Tibial nerve (tissue), 4 donors: ENCODE measurements at regions not wholly inside any gene's neighbourhood (a gene's known extent, or its start where the extent isn't known, plus 50 kb on each side); places are given as distances from the start of the nearest gene placed in this dataset.

Experiments used
- DNase-seq, 2 donors: peaks; one replicate each; pipeline ENCODE4 v3.0.0-alpha.2; 2019; ENCODE audit warnings: low spot score in 2 of 2
- H3K27ac ChIP-seq, 4 donors: fragments of 200-600 bp; sonication (generic) in 3 of 4; one replicate each; pipeline ENCODE4 v1.5.1; 2017 to 2019; ENCODE audit warnings: mild to moderate bottlenecking in 1 of 4
- H3K27me3 ChIP-seq, 2 donors: fragments of 200-600 bp; sonication (generic) in 1 of 2; one replicate each; pipeline versions ENCODE4 v1.5.1 to v1.6.0; 2017 to 2019
- H3K36me3 ChIP-seq, 3 donors: fragments of 200-600 bp; sonication (generic); one replicate each; pipeline ENCODE4 v1.5.1; 2018 to 2019
- H3K4me1 ChIP-seq, 4 donors: fragments of 200-600 bp; sonication (generic) in 3 of 4; one replicate each; pipeline ENCODE4 v1.5.1; 2017 to 2019
- H3K4me3 ChIP-seq, 4 donors: fragments of 200-600 bp; sonication (generic) in 3 of 4; one replicate each; pipeline ENCODE4 v1.5.1; 2017 to 2019; ENCODE audit warnings: mild to moderate bottlenecking in 1 of 4, moderate library complexity in 1 of 4
- H3K9me3 ChIP-seq, 4 donors: fragments of 200-600 bp; sonication (generic) in 3 of 4; one replicate each; pipeline ENCODE4 v1.5.1; 2017 to 2019
- EP300 ChIP-seq, 2 donors: sonication (generic); formaldehyde crosslinking; IDR thresholded peaks; one replicate each; pipeline ENCODE4 v1.6.1; 2017; ENCODE audit warnings: antibody characterized with exemption in 2 of 2, mild to moderate bottlenecking in 1 of 2
- POLR2A ChIP-seq, 2 donors: fragments of 450-650 bp; IDR thresholded peaks; one replicate each; pipeline ENCODE4 v1.6.1; 2017; ENCODE audit warnings: antibody characterized with exemption in 2 of 2, mild to moderate bottlenecking in 2 of 2, moderate library complexity in 2 of 2
- WGBS, 2 donors: methylation state at CpG; one replicate each; pipeline ENCODE4 v1.1.5; 2018; 5-methylcytosine and 5-hydroxymethylcytosine counted together
- TF ChIP-seq, protein P1 (sequence below), 5 experiments: fragments of 200-600 bp in 3 of 5; fragments of 450-650 bp in 2 of 5; sonication (generic) in 3 of 5; IDR thresholded peaks; one replicate each; pipeline ENCODE4 v1.5.1; 2016 to 2019; ENCODE audit warnings: antibody characterized with exemption in 5 of 5, mild to moderate bottlenecking in 3 of 5, moderate library complexity in 2 of 5

GRCh38 chr18:24560511-24560981 lies 100.1 kb downstream of the HRH4 start:
- Histone ChIP-seq H3K27ac (no peak overlapping the region), H3K36me3 (no peaks in the 10 kb centered on the region), H3K4me1 (no peaks in the 10 kb centered on the region), H3K4me3 (no peak overlapping the region), H3K9me3 (no peaks in the 10 kb centered on the region), H3K27me3 (no peaks in the 10 kb centered on the region)
- TF ChIP-seq, protein P1, sequence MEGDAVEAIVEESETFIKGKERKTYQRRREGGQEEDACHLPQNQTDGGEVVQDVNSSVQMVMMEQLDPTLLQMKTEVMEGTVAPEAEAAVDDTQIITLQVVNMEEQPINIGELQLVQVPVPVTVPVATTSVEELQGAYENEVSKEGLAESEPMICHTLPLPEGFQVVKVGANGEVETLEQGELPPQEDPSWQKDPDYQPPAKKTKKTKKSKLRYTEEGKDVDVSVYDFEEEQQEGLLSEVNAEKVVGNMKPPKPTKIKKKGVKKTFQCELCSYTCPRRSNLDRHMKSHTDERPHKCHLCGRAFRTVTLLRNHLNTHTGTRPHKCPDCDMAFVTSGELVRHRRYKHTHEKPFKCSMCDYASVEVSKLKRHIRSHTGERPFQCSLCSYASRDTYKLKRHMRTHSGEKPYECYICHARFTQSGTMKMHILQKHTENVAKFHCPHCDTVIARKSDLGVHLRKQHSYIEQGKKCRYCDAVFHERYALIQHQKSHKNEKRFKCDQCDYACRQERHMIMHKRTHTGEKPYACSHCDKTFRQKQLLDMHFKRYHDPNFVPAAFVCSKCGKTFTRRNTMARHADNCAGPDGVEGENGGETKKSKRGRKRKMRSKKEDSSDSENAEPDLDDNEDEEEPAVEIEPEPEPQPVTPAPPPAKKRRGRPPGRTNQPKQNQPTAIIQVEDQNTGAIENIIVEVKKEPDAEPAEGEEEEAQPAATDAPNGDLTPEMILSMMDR (IDR thresholded peaks at IDR 0.05) = no peak
- TF ChIP-seq EP300 (IDR thresholded peaks at IDR 0.05) (no peak), POLR2A (IDR thresholded peaks at IDR 0.05) (no peak)
- no peak for DNase-seq
- 54 to 62% methylated on average over 7 of the region's 7 CpGs for WGBS, 2 donors

DNA sequence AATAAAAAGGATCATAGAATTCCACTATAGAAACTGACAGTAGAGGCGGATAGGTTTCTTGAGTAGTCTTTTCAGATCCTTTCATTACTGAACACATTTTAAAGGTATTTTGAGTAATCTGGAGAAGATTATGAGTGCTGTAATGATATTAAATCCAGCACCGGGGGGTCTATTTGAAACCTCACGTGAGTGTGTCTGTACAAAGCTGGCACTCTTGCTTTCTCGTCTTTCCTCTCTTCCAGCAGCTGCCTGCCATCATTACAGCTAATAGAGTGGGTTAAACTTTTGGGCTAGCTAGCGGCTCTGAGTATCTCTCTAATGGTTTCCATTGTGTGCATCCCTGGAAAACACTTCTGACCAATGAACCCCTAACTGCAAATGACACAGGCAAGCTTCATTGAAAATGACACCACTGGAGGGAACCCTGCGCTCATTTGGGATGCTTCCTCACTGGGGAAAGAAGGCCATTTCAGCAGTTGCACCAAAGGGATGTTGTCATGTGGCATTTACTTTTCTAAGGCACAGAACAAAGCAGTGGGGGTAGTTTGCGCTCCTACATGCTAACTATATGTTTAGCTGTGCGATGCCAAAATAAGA lies 101.0 kb downstream of the HRH4 start:
- H3K4me3 ChIP-seq = no peak overlapping the region
- no peak for TF ChIP-seq EP300 (IDR thresholded peaks at IDR 0.05)
- TF ChIP-seq, protein P1 (IDR thresholded peaks at IDR 0.05) = no peak
- TF ChIP-seq POLR2A (IDR thresholded peaks at IDR 0.05) = no peak
- no peaks in the 10 kb centered on the region for H3K27me3 ChIP-seq
- no peaks in the 10 kb centered on the region for H3K36me3 ChIP-seq
- no peak overlapping the region for H3K27ac ChIP-seq
- no peaks in the 10 kb centered on the region for H3K9me3 ChIP-seq
- no peaks in the 10 kb centered on the region for H3K4me1 ChIP-seq
- 75 to 78% methylated on average over 8 of the region's 8 CpGs for whole genome bisulfite sequencing, 2 donors
- no peak for DNase-seq

- H3K4me3 ChIP-seq = no peak overlapping the region
- TF ChIP-seq EP300 (IDR thresholded peaks at IDR 0.05) (no peak), POLR2A (IDR thresholded peaks at IDR 0.05) (no peak)
- TF ChIP-seq, protein P1 (IDR thresholded peaks at IDR 0.05) = no peak
- H3K9me3 ChIP-seq = no peaks in the 10 kb centered on the region
- no peak overlapping the region for H3K27ac ChIP-seq
- no peaks in the 10 kb centered on the region for H3K36me3 ChIP-seq
- DNase-seq = no peak
- H3K4me1 ChIP-seq = no peaks in the 10 kb centered on the region
- H3K27me3 ChIP-seq = no peaks in the 10 kb centered on the region
- WGBS, 2 donors = 82 to 94% methylated on average over 3 to 4 of the region's 4 CpGs
Observed at GRCh38 chr18:24567199-24567598, 106.8 kb downstream of the HRH4 start.

DNA sequence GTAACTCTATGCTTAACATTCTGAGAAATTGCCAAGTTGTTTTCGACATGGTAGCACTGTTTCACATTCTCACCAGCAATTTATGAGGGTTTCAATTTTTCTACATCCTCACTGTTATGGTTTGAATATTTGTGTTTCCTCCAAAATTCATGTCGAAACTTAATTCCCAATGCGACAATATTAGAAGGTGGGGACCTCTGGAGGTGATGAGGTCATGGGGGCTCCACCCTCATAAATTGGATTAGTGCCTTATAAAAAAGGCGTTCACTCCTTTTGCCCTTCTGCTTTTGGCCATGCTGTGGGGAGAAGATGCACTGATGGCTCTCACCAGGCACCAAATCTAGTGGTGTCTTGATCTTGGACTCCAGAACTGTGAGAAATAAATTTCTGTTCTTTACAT lies 110.3 kb downstream of the HRH4 start:
- DNase-seq = no peak
- TF ChIP-seq, protein P1 (IDR thresholded peaks at IDR 0.05) = no peak
- TF ChIP-seq EP300 (IDR thresholded peaks at IDR 0.05) = peak in 1 of 2 donors; percentile 31
- Histone ChIP-seq H3K9me3 (peaks cover 0 to 12% (median 0%) of the 10 kb centered on the region in 4 donors), H3K27me3 (no peaks in the 10 kb centered on the region), H3K36me3 (no peaks in the 10 kb centered on the region), H3K4me1 (no peaks in the 10 kb centered on the region), H3K4me3 (no peak overlapping the region), H3K27ac (no peak overlapping the region)
- 74 to 77% methylated on average over 4 of the region's 4 CpGs for WGBS, 2 donors

GRCh38 chr18:24582771-24583170 lies 122.3 kb downstream of the HRH4 start:
- no peaks in the 10 kb centered on the region for H3K36me3 ChIP-seq
- no peak overlapping the region for H3K27ac ChIP-seq
- 76 to 84% methylated on average over 5 of the region's 5 CpGs for WGBS, 2 donors
- no peak for TF ChIP-seq POLR2A (IDR thresholded peaks at IDR 0.05)
- TF ChIP-seq EP300 (IDR thresholded peaks at IDR 0.05) = no peak
- TF ChIP-seq, protein P1 (IDR thresholded peaks at IDR 0.05) = no peak
- no peaks in the 10 kb centered on the region for H3K9me3 ChIP-seq
- H3K4me1 ChIP-seq = no peaks in the 10 kb centered on the region
- no peak for DNase-seq
- H3K27me3 ChIP-seq = no peaks in the 10 kb centered on the region
- no peak overlapping the region for H3K4me3 ChIP-seq
